ENCODE measurements at regions not wholly inside any gene's neighbourhood (a gene's known extent, or its start where the extent isn't known, plus 50 kb on each side); places are given as distances from the start of the nearest gene placed in this dataset.

- no peak for DNase-seq
- Histone ChIP-seq H3K4me1 (peaks cover 0 to 21% (median 14%) of the 10 kb centered on the region in 4 donors), H3K27ac (peak overlapping the region; percentile 19 to 48), H3K9me3 (no peaks in the 10 kb centered on the region), H3K4me3 (no peak overlapping the region), H3K36me3 (no peaks in the 10 kb centered on the region), H3K27me3 (no peaks in the 10 kb centered on the region)
- intact Hi-C loops (cut with DNase I; ENCODE audit: low total_unique reads): no loop called here
- no peak for TF ChIP-seq CTCF (IDR thresholded peaks at IDR 0.05)
Measured at GRCh38 chr5:62937661-62938558, 359.3 kb downstream of the LRRC70 start.

GRCh38 chr5:62935660-62936059 lies 357.0 kb downstream of the LRRC70 start:
- Histone ChIP-seq H3K27ac (no peak overlapping the region), H3K27me3 (no peaks in the 10 kb centered on the region), H3K4me1 (peaks cover 0 to 21% (median 14%) of the 10 kb centered on the region in 4 donors), H3K9me3 (no peaks in the 10 kb centered on the region), H3K4me3 (no peak overlapping the region), H3K36me3 (no peaks in the 10 kb centered on the region)
- intact Hi-C loops (cut with DNase I; ENCODE audit: low total_unique reads): no loop called here
- no peak for DNase-seq
- no peak for TF ChIP-seq CTCF (IDR thresholded peaks at IDR 0.05)

- intact Hi-C loops (cut with DNase I; ENCODE audit: low total_unique reads): no loop called here
- Histone ChIP-seq H3K4me3 (no peak overlapping the region), H3K27ac (no peak overlapping the region), H3K4me1 (peaks cover 0 to 21% (median 14%) of the 10 kb centered on the region in 4 donors), H3K9me3 (no peaks in the 10 kb centered on the region), H3K27me3 (no peaks in the 10 kb centered on the region), H3K36me3 (no peaks in the 10 kb centered on the region)
- no peak for DNase-seq
- no peak for TF ChIP-seq CTCF (IDR thresholded peaks at IDR 0.05)
Measured at GRCh38 chr5:62934319-62934718, 355.7 kb downstream of the LRRC70 start.

- no peak overlapping the region for H3K27ac ChIP-seq
- no peak for DNase-seq
- H3K9me3 ChIP-seq: no peaks in the 10 kb centered on the region
- H3K4me3 ChIP-seq: no peak overlapping the region
- intact Hi-C loops (cut with DNase I; ENCODE audit: low total_unique reads): no loop called here
- H3K4me1 ChIP-seq: peaks cover 0 to 15% (median 13%) of the 10 kb centered on the region in 4 donors
- no peaks in the 10 kb centered on the region for H3K27me3 ChIP-seq
- no peaks in the 10 kb centered on the region for H3K36me3 ChIP-seq
- no peak for TF ChIP-seq CTCF (IDR thresholded peaks at IDR 0.05)
Measured at GRCh38 chr5:62933261-62933660, 354.6 kb downstream of the LRRC70 start.

- intact Hi-C loops (cut with DNase I; ENCODE audit: low total_unique reads): no loop called here
- DNase-seq: no peak
- no peaks in the 10 kb centered on the region for H3K4me1 ChIP-seq
- no peak overlapping the region for H3K27ac ChIP-seq
- no peaks in the 10 kb centered on the region for H3K27me3 ChIP-seq
- no peaks in the 10 kb centered on the region for H3K9me3 ChIP-seq
- TF ChIP-seq CTCF (IDR thresholded peaks at IDR 0.05): no peak
- H3K4me3 ChIP-seq: no peak overlapping the region
- H3K36me3 ChIP-seq: no peaks in the 10 kb centered on the region
Measured at GRCh38 chr5:62931153-62931950, 352.7 kb downstream of the LRRC70 start.

Measured in tibial artery (tissue), 4 donors.